GM12873 (cell line): ENCODE measurements at regions not wholly inside any gene's neighbourhood (a gene's known extent, or its start where the extent isn't known, plus 50 kb on each side); places are given as distances from the start of the nearest gene placed in this dataset.

Experiments used
- TF ChIP-seq, protein P1 (sequence below): IDR thresholded peaks from 2 replicates; pipeline ENCODE4 v1.5.1; 2012; ENCODE audit warnings: low read depth, mild to moderate bottlenecking, moderate library complexity, low read length, control low read depth; ENCODE audit not compliant: insufficient read depth; ENCODE audit errors: missing control alignments

DNA sequence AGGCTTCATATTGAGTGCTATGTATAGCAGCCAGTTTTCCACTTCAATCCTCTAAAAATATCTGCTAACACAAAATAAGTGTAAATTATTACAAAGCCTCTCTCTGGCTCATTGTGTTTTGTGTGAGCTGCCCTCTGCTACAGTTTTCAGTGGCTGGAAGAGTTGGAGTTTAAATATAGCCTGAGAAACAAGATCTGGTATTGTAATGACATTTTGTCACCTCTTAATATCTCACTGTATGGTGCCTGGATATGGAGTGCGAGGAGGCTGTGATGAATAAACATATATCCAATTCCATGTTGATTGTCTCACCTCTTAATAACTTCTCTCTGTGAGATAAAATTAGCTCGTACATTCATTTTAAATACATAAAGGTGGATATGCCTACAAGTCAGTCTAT, 269.7 kb downstream of the FLRT2 start:
- TF ChIP-seq, protein P1, sequence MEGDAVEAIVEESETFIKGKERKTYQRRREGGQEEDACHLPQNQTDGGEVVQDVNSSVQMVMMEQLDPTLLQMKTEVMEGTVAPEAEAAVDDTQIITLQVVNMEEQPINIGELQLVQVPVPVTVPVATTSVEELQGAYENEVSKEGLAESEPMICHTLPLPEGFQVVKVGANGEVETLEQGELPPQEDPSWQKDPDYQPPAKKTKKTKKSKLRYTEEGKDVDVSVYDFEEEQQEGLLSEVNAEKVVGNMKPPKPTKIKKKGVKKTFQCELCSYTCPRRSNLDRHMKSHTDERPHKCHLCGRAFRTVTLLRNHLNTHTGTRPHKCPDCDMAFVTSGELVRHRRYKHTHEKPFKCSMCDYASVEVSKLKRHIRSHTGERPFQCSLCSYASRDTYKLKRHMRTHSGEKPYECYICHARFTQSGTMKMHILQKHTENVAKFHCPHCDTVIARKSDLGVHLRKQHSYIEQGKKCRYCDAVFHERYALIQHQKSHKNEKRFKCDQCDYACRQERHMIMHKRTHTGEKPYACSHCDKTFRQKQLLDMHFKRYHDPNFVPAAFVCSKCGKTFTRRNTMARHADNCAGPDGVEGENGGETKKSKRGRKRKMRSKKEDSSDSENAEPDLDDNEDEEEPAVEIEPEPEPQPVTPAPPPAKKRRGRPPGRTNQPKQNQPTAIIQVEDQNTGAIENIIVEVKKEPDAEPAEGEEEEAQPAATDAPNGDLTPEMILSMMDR: no peak

DNA sequence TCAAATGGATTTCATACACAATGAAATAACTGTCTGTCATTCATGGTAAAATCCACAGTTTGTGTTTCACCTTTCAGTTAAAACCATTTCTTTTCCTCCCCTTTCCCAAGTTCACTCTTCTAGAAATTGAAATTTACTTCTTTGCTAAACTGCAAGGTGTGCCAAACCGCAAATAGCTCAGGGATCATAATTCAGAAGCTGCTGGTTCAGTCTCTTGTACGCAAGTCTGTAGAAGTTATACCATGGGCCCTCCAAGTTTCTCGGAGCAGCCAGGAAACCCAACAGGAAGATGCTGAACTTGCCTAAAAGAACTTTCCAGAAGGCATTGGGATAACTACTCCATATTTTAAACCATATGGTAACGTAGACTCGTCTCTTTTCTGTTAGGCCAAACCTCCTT, 268.9 kb downstream of the FLRT2 start:
- TF ChIP-seq, protein P1: no peak

DNA sequence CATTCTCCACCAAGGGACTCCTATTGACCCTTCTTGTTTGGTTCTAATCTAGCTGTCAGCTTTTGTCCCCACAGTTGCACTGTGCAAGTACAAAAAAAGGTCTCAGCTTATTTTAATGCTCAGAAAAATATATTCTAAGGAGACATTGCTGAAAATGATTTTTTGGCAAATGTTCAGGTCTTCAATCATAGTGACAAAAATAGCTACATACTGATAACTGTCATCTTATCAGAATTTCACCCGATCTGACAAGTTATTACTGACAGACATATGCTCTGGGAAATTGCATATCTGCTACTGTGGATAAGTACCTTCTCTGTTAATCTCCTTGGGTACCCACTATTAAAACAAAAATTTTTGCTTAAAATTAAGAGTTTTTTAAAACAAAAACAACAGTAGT, 263.6 kb downstream of the FLRT2 start:
- TF ChIP-seq, protein P1: no peak

DNA sequence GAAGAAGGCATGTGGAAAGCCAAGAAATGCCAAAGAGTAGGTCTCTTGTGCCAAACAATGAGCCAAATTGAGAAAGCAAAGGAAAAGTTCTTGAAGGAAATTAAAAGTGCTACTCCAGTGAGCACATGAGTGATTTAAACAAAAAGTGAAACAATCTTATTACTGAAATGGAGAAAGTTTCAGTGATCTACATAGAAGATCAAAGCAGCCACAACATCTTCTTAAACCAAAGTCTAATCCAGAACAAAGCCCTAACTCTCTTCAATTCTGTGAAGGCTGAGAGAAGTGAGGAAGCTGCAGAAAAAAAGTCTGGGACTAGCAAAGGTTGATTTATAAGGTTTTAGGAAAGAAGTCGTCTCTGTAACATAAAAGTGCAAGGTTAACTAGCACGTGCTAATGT, 259.6 kb downstream of the FLRT2 start:
- TF ChIP-seq, protein P1: no peak

DNA sequence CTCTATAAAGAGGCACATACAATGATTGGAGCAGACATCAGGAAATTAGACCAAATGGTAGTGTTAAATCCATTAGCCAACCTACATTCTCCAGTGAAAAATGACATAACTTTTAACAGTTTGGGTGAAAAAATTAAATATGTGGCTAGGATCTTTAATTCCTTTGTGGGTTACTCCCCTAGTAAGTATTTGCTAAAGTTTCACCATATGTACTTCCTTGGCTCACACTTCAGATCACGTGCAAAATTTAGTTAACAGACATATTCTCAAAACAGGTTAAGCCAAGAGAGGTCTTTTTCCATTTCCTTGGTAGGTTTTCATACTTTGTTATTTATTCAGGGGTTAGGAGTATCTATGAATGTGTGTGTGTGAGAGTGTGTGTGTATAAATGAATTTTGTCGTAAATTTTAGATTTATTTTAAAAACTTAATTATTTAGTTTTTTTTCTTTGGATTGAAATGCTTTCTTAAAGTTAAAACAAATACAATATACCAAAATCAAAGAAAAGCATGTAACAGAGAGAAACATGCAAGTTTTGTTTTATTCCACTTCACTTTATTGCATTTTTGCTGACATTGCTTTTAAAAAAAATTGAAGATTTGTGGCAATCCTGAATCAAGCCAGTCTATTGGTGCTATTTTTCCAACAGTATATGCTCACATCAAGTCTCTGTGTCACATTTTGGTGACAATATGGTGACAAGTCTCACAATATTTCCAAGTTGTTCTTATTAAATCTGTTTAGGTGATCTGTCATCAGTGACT, 258.7 kb downstream of the FLRT2 start:
- TF ChIP-seq, protein P1: no peak

DNA sequence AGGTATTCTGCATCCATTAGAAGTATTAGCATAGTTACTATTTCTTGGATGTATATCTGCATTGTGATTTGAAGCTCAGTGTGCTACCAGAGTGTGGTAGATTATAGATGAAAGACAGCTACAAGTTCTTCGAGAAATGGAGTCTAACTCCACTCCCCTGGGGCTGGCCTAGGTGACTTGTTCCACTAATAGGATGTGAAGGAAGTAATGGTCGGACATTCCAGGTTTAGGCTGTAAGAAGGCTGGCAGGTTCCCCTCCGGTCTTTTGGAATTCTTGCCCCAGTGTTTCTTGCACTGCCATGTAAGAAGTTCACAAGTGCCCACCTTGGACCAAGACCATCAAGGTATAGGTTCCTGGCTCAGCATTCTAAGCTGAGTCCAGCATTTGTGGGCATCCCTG, 236.4 kb downstream of the FLRT2 start:
- TF ChIP-seq, protein P1: no peak

DNA sequence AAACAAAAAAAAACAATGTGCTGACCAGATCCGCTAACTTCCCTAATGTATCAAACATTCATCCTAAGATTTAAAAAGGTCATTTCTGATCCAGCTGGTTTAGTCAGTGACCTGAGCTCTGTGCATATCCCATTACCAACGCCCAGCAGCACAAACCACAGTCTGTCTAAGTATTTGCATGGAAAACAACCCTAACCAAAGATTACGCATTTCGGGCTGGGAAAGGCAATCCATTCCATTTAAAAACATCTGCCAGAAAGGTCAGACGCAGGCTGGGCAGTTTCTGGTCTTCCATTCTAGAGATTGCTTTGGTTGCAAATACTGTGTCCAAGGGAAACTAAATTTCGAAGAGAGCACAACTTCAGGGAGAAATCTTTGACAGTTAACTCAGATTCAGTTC, 234.9 kb downstream of the FLRT2 start:
- TF ChIP-seq, protein P1: no peak
